ENCODE measurements at regions not wholly inside any gene's neighbourhood (a gene's known extent, or its start where the extent isn't known, plus 50 kb on each side); places are given as distances from the start of the nearest gene placed in this dataset.

DNA sequence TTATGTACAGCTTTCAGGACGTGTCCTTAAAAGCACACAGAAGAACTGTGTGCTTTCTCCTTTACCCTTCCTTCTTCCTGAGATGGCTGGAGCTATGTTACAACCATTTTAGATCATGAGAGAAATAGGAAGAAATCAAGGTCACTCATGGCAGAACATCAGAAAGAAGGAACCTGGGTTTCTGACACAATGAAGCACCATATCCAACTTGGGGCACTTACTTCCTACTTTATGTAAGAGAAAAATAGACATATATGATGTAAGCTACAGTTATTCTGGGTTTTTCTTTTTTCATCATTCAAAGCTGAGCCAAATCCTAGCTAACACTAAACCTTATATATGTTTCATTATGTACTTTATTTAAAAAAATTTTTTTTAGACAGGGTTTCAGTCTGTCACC is 79.5 kb downstream of the FAM161A start:
- no peak for DNase-seq
- intact Hi-C loops (cut with DNase I) = no loop called here

DNA sequence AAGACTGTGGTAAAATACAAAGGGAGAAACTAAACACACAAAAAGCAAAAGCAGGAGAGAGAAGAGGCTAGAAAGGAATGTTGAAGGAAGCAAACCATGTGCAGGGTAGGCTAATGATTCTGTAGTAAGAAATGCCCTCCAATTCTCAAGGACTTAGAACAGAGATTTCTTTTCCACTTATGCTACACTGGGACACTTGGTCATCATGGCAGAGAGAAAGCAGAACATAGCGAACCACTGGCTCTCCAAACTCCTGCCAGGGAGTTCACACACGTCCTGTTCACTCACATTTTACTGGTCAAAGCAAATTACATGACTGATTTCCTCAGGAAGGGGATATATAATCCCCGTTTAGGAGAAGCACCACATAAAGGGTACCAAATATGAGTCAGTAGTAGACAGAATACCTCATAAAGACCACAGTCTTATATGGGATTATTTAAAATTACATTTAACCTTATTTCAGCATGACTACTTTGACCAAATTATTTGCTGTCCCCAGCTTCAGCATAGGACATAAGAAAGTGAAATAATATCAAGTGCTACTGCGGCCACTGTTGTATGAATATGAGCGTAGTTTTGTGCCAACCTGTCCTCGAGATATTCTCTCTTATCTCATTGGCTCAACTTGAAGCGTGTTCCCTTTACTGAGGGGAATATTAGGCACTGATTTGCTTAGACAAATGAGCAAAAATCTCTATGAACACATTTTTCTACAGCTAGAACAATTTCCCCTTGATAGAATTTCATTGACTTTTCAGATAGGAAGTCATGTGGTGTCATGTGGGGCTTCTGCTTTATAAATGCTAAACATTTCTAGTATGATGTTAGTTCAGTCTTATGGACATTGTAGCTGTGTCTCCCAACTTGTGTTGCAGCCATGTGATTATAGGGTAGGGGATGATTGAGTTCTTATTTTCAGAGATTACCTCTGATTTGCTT is 81.7 kb downstream of the FAM161A start:
- intact Hi-C loops (cut with DNase I) = no loop called here
- DNase-seq = no peak

DNA sequence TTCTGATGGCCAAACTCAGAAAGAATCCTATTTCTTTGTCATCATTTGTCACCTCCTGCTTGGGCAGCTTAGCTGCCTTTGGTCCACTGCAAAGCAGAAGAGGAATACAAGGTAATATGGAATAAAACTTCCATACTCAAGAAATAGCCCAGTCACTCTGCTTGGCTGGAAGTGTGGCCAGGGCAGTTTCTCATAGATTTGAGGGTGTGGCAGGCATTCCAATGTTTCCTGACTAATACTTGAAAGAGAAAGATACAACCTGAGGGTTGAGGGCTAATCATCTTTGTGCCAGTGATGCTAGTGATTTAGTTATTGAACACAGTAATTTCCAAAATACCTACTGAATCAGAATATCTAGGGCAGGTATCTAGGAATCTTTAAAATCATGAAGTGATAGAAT is 83.1 kb downstream of the FAM161A start:
- DNase-seq = no peak
- intact Hi-C loops (cut with DNase I) = no loop called here

DNA sequence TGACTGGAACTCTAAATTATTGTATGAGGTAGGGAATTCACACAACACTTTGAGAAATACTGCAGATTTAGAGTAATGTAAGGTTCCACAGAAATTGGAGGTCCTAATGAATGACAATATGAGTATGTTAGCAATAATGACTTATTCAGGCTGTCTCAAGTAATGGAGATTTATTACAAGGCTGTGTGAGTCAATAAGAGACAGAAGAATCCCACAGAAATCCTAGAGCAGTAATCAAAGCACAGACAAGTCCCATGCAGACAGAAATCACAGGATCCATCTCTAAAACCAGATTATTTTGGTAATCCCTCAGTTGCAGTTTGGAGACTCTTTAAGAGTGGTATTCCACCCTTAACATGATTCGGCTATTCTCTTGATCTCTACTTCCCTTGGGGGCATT is 83.6 kb downstream of the FAM161A start:
- no peak for DNase-seq
- intact Hi-C loops (cut with DNase I) = no loop called here

DNA sequence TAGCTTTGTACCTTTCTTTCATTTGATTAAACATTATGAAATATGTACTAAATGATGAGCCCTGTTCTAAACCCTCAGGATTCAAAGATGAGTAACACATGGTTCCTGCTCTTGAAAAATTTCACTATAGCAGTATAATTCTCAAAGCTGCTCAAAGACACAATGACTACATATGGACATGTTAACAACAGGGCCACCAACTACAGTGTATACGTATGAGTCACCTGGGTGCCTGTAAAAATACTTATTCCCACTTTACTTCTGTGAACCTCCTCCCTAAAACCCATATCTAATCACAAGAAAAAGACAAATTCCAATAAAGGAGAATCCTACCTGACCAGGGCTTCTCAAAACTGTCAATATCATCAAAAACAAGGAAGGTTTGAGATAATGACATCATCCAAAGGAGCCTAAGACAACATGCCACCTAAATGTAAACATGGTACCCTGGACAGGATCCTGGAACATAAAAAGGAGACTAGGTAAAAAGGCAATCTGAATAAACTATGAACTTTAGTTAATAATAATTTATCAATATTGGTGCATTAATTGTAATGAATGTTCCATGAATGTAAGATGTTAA is 84.7 kb downstream of the FAM161A start:
- intact Hi-C loops (cut with DNase I) = loop anchor here (10.0 kb wide), 4 partner anchors 74 to 294 kb away; partner anchors contain the start of genes FAM161A and USP34
- DNase-seq = no peak

DNA sequence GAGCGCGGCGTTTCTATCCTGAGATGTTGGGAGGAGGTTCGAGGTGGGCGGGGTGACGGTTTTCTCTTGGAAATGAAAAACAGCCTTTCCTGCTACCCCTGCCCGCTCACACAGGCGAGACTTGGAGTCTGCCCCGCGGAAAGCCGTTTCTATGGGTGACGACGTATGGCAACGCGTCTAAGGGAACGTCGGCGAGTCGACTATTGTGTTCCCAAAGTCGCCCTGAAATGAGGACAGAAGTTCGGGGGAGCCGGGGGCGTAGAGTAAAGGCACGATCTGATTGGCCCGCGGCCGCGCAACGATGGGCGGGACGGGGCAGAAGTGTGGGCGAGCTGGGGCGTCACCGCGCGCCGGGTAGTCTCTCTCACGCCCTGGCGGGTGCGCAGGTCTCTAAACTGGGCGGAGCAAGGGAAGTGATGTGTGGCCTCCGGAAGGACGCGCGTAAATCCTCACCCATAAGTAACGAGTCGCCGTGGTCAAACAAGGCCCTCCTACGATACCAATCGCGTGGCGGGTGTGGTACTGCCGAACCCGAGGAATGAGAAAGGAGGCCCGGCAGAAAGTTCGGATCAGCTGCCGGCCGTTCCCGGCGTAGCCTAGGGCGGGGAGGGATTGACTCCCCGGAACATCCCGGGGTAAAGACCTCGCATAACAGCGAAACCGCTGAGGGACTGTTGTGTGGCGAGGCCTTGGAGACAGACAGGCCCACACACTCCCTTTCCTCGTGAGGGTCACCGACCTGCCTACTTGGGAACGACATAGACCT is 89.6 kb downstream of the FAM161A start:
- intact Hi-C loops (cut with DNase I) = loop anchor here (2.0 to 10.0 kb wide), 5 partner anchors 69 to 289 kb away; partner anchors contain the start of genes FAM161A and USP34

DNA sequence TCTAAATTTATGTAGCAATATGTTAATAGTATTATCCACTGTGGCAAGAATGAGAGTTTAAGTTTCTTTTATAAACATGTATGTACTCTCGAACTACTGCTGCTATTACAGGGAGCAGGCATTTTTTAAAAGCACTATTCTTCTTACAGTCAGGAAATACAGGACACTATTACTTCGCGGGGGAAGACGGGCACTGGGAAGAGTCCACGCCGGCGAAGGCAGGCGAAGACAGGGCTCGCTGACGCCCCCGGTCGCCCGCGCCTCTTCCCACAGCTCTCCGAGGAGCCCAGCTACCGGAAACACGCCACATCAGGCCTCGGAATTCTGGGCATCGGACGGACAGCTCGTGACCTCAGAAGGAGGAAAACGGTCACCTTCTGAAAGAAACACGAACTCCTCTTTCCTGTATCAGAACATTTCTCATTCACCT is 90.2 kb downstream of the FAM161A start:
- intact Hi-C loops (cut with DNase I) = loop anchor here (2.0 to 10.0 kb wide), 5 partner anchors 69 to 289 kb away; partner anchors contain the start of genes FAM161A and USP34
- peak; percentile 67 to 96 (median 78) for DNase-seq

More for the DNA sequence above, 89.6 kb downstream of the FAM161A start:
- peak; percentile 94 to 100 (median 98) for DNase-seq

DNA sequence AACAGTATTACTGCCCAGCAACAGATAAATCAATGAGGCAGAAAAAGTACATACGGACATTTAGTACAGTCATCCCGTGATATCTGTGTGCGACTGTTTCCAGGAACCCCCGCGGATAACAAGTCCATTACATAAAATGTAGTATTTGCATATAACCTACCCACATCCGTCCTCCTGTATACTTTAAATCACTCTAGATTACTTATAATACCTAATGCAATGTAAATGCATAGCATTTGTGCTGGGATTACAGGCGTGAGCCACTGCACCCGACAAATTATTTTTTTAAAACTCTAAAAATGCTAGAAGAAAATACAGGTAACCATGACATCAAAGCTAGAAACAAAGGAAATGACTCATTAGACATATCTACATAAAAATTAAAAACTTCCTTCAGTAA is 91.6 kb downstream of the FAM161A start:
- DNase-seq = no peak
- intact Hi-C loops (cut with DNase I) = loop anchor here (10.0 kb wide), 4 partner anchors 67 to 287 kb away; partner anchors contain the start of genes FAM161A and USP34

DNA sequence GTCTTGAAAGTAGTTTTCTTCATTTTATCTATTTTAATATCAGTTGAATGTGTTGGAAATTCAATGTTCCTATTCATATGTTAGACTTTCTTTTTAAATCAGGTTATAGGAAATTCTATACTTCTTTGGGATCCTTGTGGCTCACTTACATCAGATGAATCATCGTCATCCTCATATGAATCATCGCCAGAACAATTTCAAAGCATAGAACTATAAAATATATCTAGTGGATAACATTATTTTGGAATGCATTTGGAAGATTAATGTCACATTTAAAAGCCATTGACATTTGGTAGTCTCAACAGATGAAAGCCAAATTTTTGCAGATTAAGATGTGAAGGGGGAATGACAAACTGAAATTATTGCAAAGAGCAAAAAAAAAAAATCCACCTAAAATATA is 94.1 kb downstream of the FAM161A start:
- intact Hi-C loops (cut with DNase I) = loop anchor here (10.0 kb wide), 4 partner anchors 65 to 285 kb away; partner anchors contain the start of genes FAM161A and USP34

DNA sequence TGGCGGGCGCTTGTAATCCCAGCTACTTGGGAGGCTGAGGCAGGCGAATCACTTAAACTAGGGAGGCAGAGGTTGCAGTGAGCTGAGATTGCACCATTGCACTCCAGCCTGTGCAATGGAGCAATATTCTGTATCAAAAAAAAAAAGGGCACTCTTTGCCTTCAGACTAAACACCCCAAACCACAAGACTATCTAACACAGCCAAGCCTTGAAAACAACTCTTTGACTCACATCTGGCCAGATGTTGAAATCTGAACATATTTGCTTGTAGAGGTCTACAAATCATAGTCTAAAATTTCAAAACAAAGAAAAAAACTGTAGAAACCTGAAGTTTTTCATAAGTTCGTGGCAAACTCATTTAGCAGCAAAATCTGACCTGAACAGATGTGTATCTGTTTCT is 94.9 kb downstream of the FAM161A start:
- DNase-seq = no peak
- intact Hi-C loops (cut with DNase I) = no loop called here

More for the DNA sequence above, 94.1 kb downstream of the FAM161A start:
- no peak for DNase-seq

DNA sequence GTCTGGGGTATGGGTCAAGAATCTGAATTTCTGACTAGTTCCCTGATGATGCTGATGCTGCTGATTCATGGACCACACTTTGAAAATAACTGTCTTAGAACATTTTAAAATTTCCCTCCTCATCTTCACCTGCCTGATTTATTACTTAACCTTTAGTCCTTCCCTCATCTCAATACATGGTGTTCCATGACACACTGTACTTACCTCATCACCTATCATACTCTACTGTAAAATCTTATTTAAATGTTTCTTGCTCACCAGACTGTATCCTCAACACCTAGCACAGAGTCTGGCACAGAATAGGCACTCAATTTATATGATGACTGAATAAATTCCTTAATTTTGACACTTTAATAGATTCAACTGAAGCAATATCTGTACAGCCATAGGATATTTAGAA is 95.7 kb downstream of the FAM161A start:
- intact Hi-C loops (cut with DNase I) = no loop called here
- no peak for DNase-seq

DNA sequence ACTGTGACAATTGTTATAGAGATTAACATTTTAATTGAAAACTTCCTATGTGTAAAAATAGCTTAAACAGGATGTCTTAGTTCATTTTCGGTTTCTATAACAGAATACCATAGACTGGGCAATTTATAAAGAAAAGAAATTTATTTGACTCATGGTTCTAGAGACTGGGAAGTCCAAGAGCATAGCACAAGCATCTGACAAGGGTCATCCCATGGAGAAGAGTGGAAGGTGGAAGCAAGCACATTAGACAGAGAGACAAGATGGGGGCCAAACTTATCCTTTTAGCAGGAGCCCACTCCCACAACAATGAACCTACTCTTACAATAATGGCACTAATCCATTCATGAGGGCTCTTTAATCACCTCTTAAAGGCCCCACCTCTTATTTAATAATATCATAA is 100.3 kb downstream of the FAM161A start:
- DNase-seq = no peak
- intact Hi-C loops (cut with DNase I) = no loop called here

DNA sequence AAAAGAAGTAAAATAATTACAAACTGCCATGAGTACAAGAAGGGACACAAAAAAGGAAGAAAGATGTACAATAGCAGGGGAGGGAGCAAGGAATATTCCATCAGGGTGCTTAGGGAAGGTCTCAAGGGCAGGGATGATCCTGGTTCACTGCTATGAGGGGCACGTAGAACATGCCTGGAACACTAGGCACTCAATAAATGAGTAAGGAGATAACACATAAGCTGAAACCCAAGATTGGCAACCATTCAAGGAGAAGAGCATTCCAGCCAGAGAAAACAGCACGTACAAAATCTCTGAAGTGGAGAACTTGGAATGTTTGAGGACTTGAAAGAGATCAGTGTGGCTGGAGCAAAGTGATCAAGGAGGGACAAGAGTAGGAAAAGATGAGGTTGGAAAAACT is 103.2 kb downstream of the FAM161A start:
- intact Hi-C loops (cut with DNase I) = no loop called here
- DNase-seq = no peak

DNA sequence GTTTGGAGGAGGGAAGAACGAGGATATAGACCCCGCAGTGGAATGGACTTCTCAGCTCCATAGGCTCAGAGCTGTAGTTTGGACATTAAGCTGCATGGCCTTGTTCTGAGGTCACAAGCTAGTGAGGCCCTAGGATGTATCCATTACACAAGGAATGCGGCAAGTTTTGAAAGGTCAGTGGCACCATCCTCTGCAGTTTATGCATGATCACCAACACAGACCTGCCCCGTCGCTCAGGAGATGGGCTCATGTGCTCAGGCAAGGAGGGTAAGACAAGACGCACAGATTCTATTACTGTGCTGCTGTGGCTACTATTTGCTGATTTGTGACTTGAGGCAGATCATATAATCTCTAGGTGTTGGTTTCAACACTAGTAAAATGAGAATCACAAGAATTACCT is 110.9 kb downstream of the FAM161A start:
- intact Hi-C loops (cut with DNase I) = no loop called here
- DNase-seq = no peak

DNA sequence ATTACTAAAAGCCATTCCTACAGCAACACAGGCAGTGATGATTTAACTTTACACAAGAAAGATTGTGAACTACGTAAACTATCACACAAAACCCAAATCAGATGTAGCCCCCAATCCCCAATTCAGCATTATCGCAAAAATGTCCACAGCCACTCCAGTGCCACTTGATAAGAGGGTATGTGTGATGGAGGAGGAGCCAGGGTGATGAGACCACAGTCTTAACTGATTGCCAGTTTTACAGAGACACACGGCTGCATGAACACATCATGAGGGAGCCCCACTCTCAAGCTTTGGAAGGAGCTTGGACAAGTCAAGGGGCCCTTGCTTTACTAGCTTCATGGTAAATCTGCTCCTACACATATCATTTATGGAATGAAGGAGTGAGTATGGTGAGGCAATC is 116.0 kb downstream of the FAM161A start:
- no peak for DNase-seq
- intact Hi-C loops (cut with DNase I) = no loop called here

DNA sequence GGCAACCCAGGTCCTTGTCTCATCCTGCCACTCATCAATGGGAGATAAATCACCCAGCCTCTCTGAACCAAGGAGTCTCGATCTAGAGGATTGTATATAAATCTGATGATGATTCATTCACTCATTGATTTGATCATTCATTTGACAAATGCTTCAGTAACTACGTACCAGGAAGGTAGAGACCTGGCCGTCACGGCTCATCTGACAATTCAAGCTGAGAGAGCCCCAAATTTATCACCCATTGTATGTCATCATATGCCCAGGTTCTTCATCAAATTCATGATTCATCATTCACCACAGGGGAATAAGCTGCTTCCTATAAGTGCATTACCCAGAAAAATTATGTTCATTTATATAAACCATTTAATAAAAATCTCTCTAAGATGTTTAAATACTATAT is 116.9 kb downstream of the FAM161A start:
- no peak for DNase-seq
- intact Hi-C loops (cut with DNase I) = no loop called here

DNA sequence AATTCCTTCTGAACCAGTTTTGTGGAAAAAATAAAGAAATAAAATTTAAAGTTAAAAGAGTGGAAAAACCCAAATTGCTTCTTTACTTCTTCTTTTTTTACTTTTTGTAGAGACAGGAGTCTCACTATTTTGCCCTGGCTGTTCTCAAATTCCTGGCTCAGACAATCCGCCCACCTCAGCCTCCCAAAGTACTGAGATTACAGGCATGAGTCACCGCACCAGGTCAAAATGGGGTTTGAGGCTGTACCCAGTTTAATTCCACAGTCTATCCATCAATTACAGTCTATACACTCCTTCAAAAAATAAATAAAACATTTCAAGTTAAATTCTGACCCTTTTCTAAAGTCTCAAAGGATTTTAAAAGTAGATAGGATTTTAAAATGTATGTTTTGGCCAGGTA is 120.3 kb downstream of the FAM161A start:
- peak in 3 of 10 donors; percentile 11 to 17 (median 15) for DNase-seq
- intact Hi-C loops (cut with DNase I) = no loop called here

DNA sequence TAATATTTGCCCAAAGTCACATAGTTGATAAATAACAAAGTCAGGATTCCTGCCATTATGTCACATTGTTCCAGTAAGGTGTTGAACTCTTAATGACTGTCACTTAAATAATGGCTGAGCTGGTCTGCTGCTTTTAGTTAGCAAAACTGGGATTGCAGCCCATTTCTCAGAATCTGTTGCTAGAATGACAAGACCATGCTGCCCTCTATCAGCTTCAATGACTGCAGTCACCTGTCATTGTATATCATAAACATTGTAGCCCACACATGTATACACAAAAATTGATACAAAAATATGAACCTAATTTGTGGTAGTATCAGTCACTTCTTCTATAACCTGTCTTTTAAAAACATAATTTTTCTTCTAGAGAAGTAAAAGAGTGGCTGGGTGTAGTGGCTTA is 121.1 kb downstream of the FAM161A start:
- intact Hi-C loops (cut with DNase I) = no loop called here

DNA sequence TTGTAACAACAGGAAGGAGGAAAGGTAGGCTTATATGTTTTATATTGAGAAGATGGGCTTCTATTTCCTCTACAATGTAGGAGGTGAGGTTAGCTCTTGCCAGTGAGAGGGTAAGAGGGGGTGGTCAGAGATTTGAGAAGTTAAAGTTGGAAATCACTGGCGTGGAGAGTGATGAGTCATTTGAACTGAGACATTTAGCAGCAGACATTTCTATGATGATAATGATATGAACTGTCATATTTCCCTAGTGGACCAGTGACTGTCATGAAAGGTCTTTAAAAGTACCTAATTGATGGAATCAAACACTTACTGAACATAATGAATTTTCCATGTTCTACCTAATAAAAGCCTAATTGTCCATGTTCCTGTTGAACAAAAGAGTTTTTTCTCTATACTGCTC is 126.1 kb downstream of the FAM161A start:
- DNase-seq = no peak
- intact Hi-C loops (cut with DNase I) = no loop called here

More for the DNA sequence above, 121.1 kb downstream of the FAM161A start:
- no peak for DNase-seq

DNA sequence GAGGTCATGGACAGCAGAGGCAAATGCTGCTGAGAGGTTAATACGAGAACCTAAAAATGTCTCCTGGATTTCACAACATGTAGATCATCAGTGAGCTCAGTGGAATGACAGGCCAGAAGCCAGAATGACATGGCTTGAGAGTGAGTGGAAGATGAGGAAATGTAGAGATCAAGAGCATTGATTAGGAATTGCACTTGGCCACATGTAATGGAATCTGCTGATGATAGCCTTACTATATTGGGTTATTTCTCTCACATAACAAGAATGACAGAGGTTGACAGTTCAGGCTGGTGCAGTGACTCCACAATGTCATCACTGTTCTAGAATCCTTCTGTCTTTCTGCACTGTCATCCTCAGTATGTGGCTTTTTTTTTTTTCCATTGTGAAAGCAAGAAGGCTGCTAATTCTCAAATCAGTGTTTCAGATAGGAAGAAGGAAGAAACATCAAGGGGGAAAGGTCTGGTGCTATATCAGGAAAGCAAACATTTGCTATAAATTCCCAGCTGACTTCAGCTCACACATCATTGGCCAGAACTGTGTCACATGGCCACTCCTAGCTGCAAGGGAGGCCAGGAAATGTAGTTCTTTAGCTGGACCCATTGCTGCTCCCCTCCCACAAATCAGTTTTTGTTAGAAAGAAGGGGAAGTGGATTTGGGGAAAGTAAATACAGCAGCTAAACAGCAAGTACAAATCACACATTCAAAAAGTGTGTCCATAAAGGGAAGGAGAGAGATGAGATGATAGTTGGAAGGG is 127.2 kb downstream of the FAM161A start:
- intact Hi-C loops (cut with DNase I) = no loop called here
- no peak for DNase-seq

All from posterior cingulate gyrus (tissue), 11 donors.